B cell (primary cell): ENCODE measurements at regions not wholly inside any gene's neighbourhood (a gene's known extent, or its start where the extent isn't known, plus 50 kb on each side); places are given as distances from the start of the nearest gene placed in this dataset.
"Not testable (repeated sequence)": the region's sequence is repeated elsewhere in the genome, so short reads cannot be mapped to it uniquely, and the experiment has no call there.

Experiments used
- EZH2 ChIP-seq: IDR thresholded peaks from 2 replicates; pipeline ENCODE4 v1.6.1; 2012; ENCODE audit warnings: borderline replicate concordance, low read depth, mild to moderate bottlenecking, moderate library complexity, low read length; ENCODE audit not compliant: insufficient read depth, poor library complexity, severe bottlenecking
- TF ChIP-seq, protein P1 (sequence below): fragments of 200-600 bp; IDR thresholded peaks from one replicate; pipeline ENCODE4 v1.8.0; 2022; ENCODE audit warnings: antibody characterized with exemption, mild to moderate bottlenecking

DNA sequence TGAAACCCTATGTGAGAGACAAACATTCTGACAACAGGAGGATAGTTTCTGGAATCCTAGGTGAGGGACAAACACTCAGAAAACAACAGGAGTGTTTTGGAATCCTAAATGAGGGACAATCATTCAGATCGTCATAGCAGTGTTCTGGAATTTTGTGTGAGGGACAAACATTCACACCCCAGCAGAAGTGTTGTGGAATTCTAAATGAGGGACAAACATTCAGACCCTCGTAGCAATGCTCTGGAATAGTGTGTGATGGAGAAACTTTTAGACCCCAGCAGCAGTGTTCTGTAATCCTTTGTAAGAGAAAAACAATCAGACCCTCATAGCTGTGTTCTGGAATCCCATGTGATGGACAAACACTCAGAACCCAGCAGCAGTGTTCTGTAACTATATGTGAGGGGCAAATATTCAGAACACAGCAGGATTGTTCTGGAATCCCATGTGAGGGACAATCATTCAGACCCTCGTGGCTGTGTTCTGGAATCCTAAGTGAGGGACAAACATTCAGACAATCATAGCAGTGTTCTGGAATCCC, 387.4 kb upstream of the SPATA31A5 start:
- TF ChIP-seq, protein P1, sequence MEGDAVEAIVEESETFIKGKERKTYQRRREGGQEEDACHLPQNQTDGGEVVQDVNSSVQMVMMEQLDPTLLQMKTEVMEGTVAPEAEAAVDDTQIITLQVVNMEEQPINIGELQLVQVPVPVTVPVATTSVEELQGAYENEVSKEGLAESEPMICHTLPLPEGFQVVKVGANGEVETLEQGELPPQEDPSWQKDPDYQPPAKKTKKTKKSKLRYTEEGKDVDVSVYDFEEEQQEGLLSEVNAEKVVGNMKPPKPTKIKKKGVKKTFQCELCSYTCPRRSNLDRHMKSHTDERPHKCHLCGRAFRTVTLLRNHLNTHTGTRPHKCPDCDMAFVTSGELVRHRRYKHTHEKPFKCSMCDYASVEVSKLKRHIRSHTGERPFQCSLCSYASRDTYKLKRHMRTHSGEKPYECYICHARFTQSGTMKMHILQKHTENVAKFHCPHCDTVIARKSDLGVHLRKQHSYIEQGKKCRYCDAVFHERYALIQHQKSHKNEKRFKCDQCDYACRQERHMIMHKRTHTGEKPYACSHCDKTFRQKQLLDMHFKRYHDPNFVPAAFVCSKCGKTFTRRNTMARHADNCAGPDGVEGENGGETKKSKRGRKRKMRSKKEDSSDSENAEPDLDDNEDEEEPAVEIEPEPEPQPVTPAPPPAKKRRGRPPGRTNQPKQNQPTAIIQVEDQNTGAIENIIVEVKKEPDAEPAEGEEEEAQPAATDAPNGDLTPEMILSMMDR = not testable (repeated sequence)
- not testable (repeated sequence) for TF ChIP-seq EZH2
